BJ (cell line): ENCODE measurements at regions not wholly inside any gene's neighbourhood (a gene's known extent, or its start where the extent isn't known, plus 50 kb on each side); places are given as distances from the start of the nearest gene placed in this dataset.

Source experiments
- CTCF ChIA-PET: fragments of 350-600 bp; formaldehyde crosslinking; extraction: SDS; loops from one replicate; lab custom pipeline; 2021; ENCODE audit warnings: antibody characterized with exemption, inconsistent platforms; lab: Yijun Ruan, JAX
- POLR2A ChIA-PET: fragments of 300-600 bp; sonication (Branson Sonifier 250); formaldehyde crosslinking; extraction: SDS; loops from one replicate; lab custom pipeline; 2021; ENCODE audit warnings: antibody characterized with exemption; lab: Charles Lee
- DNase-seq: peaks from one replicate; pipeline ENCODE4 v3.0.0-alpha.2; 2011; ENCODE audit warnings: low read depth
- H3K27me3 ChIP-seq: 2 replicates; pipeline ENCODE4 v1.6.0; 2011; ENCODE audit warnings: low read length; ENCODE audit not compliant: control insufficient read depth, insufficient read depth
- H3K36me3 ChIP-seq: 2 replicates; pipeline ENCODE4 v1.5.1; 2011; ENCODE audit warnings: low read length; ENCODE audit not compliant: control insufficient read depth, insufficient read depth
- H3K4me3 ChIP-seq: 2 replicates; pipeline ENCODE4 v1.5.1; 2011; ENCODE audit warnings: low read depth, mild to moderate bottlenecking, control low read depth, low read length
- CTCF ChIP-seq: IDR thresholded peaks from 2 replicates; pipeline ENCODE4 v1.5.1; 2011; ENCODE audit warnings: low read depth, mild to moderate bottlenecking, control low read depth, inconsistent platforms, low read length, moderate library complexity; ENCODE audit not compliant: insufficient read depth

- Histone ChIP-seq H3K27me3 (no peaks in the 10 kb centered on the region), H3K4me3 (no peak overlapping the region), H3K36me3 (no peaks in the 10 kb centered on the region)
- ChIA-PET CTCF (no interaction called here), POLR2A (no interaction called here)
- DNase-seq: no peak
- TF ChIP-seq CTCF: no peak
These were observed 201.7 kb upstream of the AJAP1 start for GRCh38 chr1:4452701-4453100.

- H3K27me3 ChIP-seq: no peaks in the 10 kb centered on the region
- no peak overlapping the region for H3K4me3 ChIP-seq
- TF ChIP-seq CTCF: no peak
- H3K36me3 ChIP-seq: no peaks in the 10 kb centered on the region
- DNase-seq: no peak
- POLR2A ChIA-PET: no interaction called here
- CTCF ChIA-PET: no interaction called here
These were observed 194.4 kb upstream of the AJAP1 start for GRCh38 chr1:4460052-4460451.

- no peak for DNase-seq
- ChIA-PET POLR2A (no interaction called here), CTCF (no interaction called here)
- no peaks in the 10 kb centered on the region for H3K27me3 ChIP-seq
- H3K4me3 ChIP-seq: no peak overlapping the region
- no peak for TF ChIP-seq CTCF
- no peaks in the 10 kb centered on the region for H3K36me3 ChIP-seq
These were observed 193.8 kb upstream of the AJAP1 start for GRCh38 chr1:4460651-4461050.

- no peaks in the 10 kb centered on the region for H3K27me3 ChIP-seq
- ChIA-PET CTCF (no interaction called here), POLR2A (no interaction called here)
- no peak for DNase-seq
- H3K36me3 ChIP-seq: no peaks in the 10 kb centered on the region
- no peak for TF ChIP-seq CTCF
- H3K4me3 ChIP-seq: no peak overlapping the region
These were observed 192.6 kb upstream of the AJAP1 start for GRCh38 chr1:4461726-4462290.

- ChIA-PET POLR2A (no interaction called here), CTCF (no interaction called here)
- no peak overlapping the region for H3K4me3 ChIP-seq
- no peaks in the 10 kb centered on the region for H3K27me3 ChIP-seq
- H3K36me3 ChIP-seq: no peaks in the 10 kb centered on the region
- no peak for DNase-seq
- no peak for TF ChIP-seq CTCF
These were observed 191.5 kb upstream of the AJAP1 start for GRCh38 chr1:4462831-4463484.
